Karpas-422 (cell line): ENCODE measurements at regions not wholly inside any gene's neighbourhood (a gene's known extent, or its start where the extent isn't known, plus 50 kb on each side); places are given as distances from the start of the nearest gene placed in this dataset.
A peak's percentile ranks its signal among the peaks of the same experiment; 100 is the strongest.

Experiments
- DNase-seq: peaks from one replicate; pipeline ENCODE4 v3.0.0-alpha.2; 2015
- H2AFZ ChIP-seq: fragments of 200-600 bp; sonication (generic); 2 replicates; pipeline ENCODE4 v1.6.1; 2014; ENCODE audit warnings: antibody characterized with exemption, low read length, mixed read lengths
- H3K27ac ChIP-seq: fragments of 200-600 bp; sonication (generic); 2 replicates; pipeline ENCODE4 v1.5.1; 2014; ENCODE audit warnings: mild to moderate bottlenecking, low read length, moderate library complexity
- H3K27me3 ChIP-seq: fragments of 200-600 bp; sonication (generic); 2 replicates; pipeline ENCODE4 v1.6.1; 2014; ENCODE audit warnings: low read length, mixed read lengths
- H3K36me3 ChIP-seq: fragments of 200-600 bp; sonication (generic); 2 replicates; pipeline ENCODE4 v1.6.1; 2014; ENCODE audit warnings: low read length, mixed read lengths; ENCODE audit not compliant: insufficient read depth
- H3K4me1 ChIP-seq: fragments of 200-600 bp; sonication (generic); 2 replicates; pipeline ENCODE4 v1.6.1; 2014; ENCODE audit warnings: mild to moderate bottlenecking, low read length, mixed read lengths
- H3K4me2 ChIP-seq: fragments of 200-600 bp; sonication (generic); 2 replicates; pipeline ENCODE4 v1.6.1; 2014; ENCODE audit warnings: low read length, low read depth, mild to moderate bottlenecking; ENCODE audit not compliant: poor library complexity, severe bottlenecking
- H3K4me3 ChIP-seq: fragments of 200-600 bp; sonication (generic); 2 replicates; pipeline ENCODE4 v1.5.1; 2014; ENCODE audit warnings: mild to moderate bottlenecking, antibody characterized with exemption, low read length, mixed read lengths
- H3K79me2 ChIP-seq: fragments of 200-600 bp; sonication (generic); 2 replicates; pipeline ENCODE4 v1.6.1; 2014; ENCODE audit warnings: mild to moderate bottlenecking, low read length, mixed read lengths
- H3K9ac ChIP-seq: fragments of 200-600 bp; sonication (generic); 2 replicates; pipeline ENCODE4 v1.6.0; 2014; ENCODE audit warnings: low read length
- H3K9me2 ChIP-seq: fragments of 200-600 bp; sonication (generic), shearing (Covaris generic); replicated peaks from 2 replicates; pipeline ENCODE4 v1.6.0; 2014; ENCODE audit warnings: mild to moderate bottlenecking, low read length, moderate library complexity; ENCODE audit not compliant: insufficient read depth
- H3K9me3 ChIP-seq: fragments of 300-700, 200-600 bp; sonication (generic); 2 replicates; pipeline ENCODE4 v1.6.1; 2014; ENCODE audit warnings: low read length, mixed read lengths
- H4K20me1 ChIP-seq: fragments of 200-600 bp; sonication (generic); 2 replicates; pipeline ENCODE4 v1.6.1; 2014; ENCODE audit warnings: mild to moderate bottlenecking, antibody characterized with exemption, low read length, low read depth; ENCODE audit not compliant: insufficient read depth

GRCh38 chr6:76682842-76683241 is 610.4 kb upstream of the IMPG1 start:
- peak; percentile 57 for DNase-seq
- Histone ChIP-seq H3K4me3 (no peak overlapping the region), H3K36me3 (no peaks in the 10 kb centered on the region), H3K9ac (no peak overlapping the region), H3K4me1 (no peaks in the 10 kb centered on the region), H3K9me3 (no peaks in the 10 kb centered on the region), H2AFZ (no peak overlapping the region), H3K27me3 (no peaks in the 10 kb centered on the region), H3K79me2 (no peaks in the 10 kb centered on the region), H3K4me2 (no peak overlapping the region), H3K27ac (no peak overlapping the region), H3K9me2 (no peaks in the 10 kb centered on the region), H4K20me1 (no peaks in the 10 kb centered on the region)

- Histone ChIP-seq H3K79me2 (no peaks in the 10 kb centered on the region), H3K9me3 (no peaks in the 10 kb centered on the region), H4K20me1 (no peaks in the 10 kb centered on the region), H3K36me3 (no peaks in the 10 kb centered on the region), H3K27ac (no peak overlapping the region), H3K4me2 (no peak overlapping the region), H3K9me2 (no peaks in the 10 kb centered on the region), H3K4me3 (no peak overlapping the region), H3K27me3 (no peaks in the 10 kb centered on the region), H2AFZ (no peak overlapping the region), H3K9ac (no peak overlapping the region), H3K4me1 (no peaks in the 10 kb centered on the region)
- no peak for DNase-seq
Measured at GRCh38 chr6:76681781-76682180, 609.3 kb upstream of the IMPG1 start.

GRCh38 chr6:76677017-76677416 is 604.6 kb upstream of the IMPG1 start:
- Histone ChIP-seq H3K36me3 (no peaks in the 10 kb centered on the region), H3K79me2 (no peaks in the 10 kb centered on the region), H3K4me1 (no peaks in the 10 kb centered on the region), H3K4me2 (no peak overlapping the region), H2AFZ (no peak overlapping the region), H3K9ac (no peak overlapping the region), H3K9me3 (no peaks in the 10 kb centered on the region), H3K9me2 (no peaks in the 10 kb centered on the region), H4K20me1 (no peaks in the 10 kb centered on the region), H3K27ac (no peak overlapping the region), H3K27me3 (no peaks in the 10 kb centered on the region), H3K4me3 (no peak overlapping the region)
- no peak for DNase-seq

GRCh38 chr6:76671751-76672150 is 599.3 kb upstream of the IMPG1 start:
- Histone ChIP-seq H3K9me3 (no peaks in the 10 kb centered on the region), H3K27ac (no peak overlapping the region), H2AFZ (no peak overlapping the region), H3K79me2 (no peaks in the 10 kb centered on the region), H3K9ac (no peak overlapping the region), H4K20me1 (no peaks in the 10 kb centered on the region), H3K36me3 (no peaks in the 10 kb centered on the region), H3K4me2 (no peak overlapping the region), H3K4me3 (no peak overlapping the region), H3K27me3 (no peaks in the 10 kb centered on the region), H3K9me2 (no peaks in the 10 kb centered on the region), H3K4me1 (no peaks in the 10 kb centered on the region)
- no peak for DNase-seq

- H3K4me1 ChIP-seq, result no peaks in the 10 kb centered on the region
- no peak overlapping the region for H3K4me2 ChIP-seq
- no peak overlapping the region for H3K27ac ChIP-seq
- no peaks in the 10 kb centered on the region for H4K20me1 ChIP-seq
- H3K9ac ChIP-seq, result no peak overlapping the region
- H3K27me3 ChIP-seq, result no peaks in the 10 kb centered on the region
- no peak for DNase-seq
- H3K9me2 ChIP-seq, result 0 out of 2 replicates have a peak, but pooled peaks cover 2% of the 10 kb centered on the region
- peaks cover 19% of the 10 kb centered on the region for H3K9me3 ChIP-seq
- H3K79me2 ChIP-seq, result no peaks in the 10 kb centered on the region
- H3K4me3 ChIP-seq, result no peak overlapping the region
- no peak overlapping the region for H2AFZ ChIP-seq
- no peaks in the 10 kb centered on the region for H3K36me3 ChIP-seq
Measured at GRCh38 chr6:76644231-76644630, 571.8 kb upstream of the IMPG1 start.

- Histone ChIP-seq H3K4me2 (no peak overlapping the region), H3K4me1 (no peaks in the 10 kb centered on the region), H3K79me2 (no peaks in the 10 kb centered on the region), H4K20me1 (no peaks in the 10 kb centered on the region), H3K9me2 (no peaks in the 10 kb centered on the region), H3K9me3 (peaks cover 16% of the 10 kb centered on the region), H3K27me3 (no peaks in the 10 kb centered on the region), H3K9ac (no peak overlapping the region), H2AFZ (no peak overlapping the region), H3K36me3 (no peaks in the 10 kb centered on the region), H3K27ac (no peak overlapping the region), H3K4me3 (no peak overlapping the region)
- DNase-seq, result no peak
Measured at GRCh38 chr6:76639941-76640340, 567.5 kb upstream of the IMPG1 start.

- Histone ChIP-seq H3K9me2 (no peaks in the 10 kb centered on the region), H3K36me3 (no peaks in the 10 kb centered on the region), H3K4me2 (no peak overlapping the region), H3K9ac (no peak overlapping the region), H3K27ac (no peak overlapping the region), H3K4me1 (no peaks in the 10 kb centered on the region), H2AFZ (no peak overlapping the region), H3K4me3 (no peak overlapping the region), H3K79me2 (no peaks in the 10 kb centered on the region), H4K20me1 (no peaks in the 10 kb centered on the region), H3K9me3 (peaks cover 3% of the 10 kb centered on the region), H3K27me3 (no peaks in the 10 kb centered on the region)
- DNase-seq, result no peak
Measured at GRCh38 chr6:76634695-76635094, 562.2 kb upstream of the IMPG1 start.

- DNase-seq, result no peak
- Histone ChIP-seq H3K36me3 (no peaks in the 10 kb centered on the region), H3K4me3 (no peak overlapping the region), H3K9me3 (no peaks in the 10 kb centered on the region; the same call in none of the 2 replicates), H3K9ac (no peak overlapping the region), H3K27me3 (no peaks in the 10 kb centered on the region), H3K79me2 (no peaks in the 10 kb centered on the region), H3K4me2 (no peak overlapping the region), H3K4me1 (no peaks in the 10 kb centered on the region), H4K20me1 (no peaks in the 10 kb centered on the region), H3K27ac (no peak overlapping the region), H2AFZ (no peak overlapping the region), H3K9me2 (no peaks in the 10 kb centered on the region)
Measured at GRCh38 chr6:76633259-76633658, 560.8 kb upstream of the IMPG1 start.

GRCh38 chr6:76631622-76632021 is 559.2 kb upstream of the IMPG1 start:
- Histone ChIP-seq H3K4me1 (no peaks in the 10 kb centered on the region), H3K9me3 (no peaks in the 10 kb centered on the region; the same call in 1 of the 2 replicates), H4K20me1 (no peaks in the 10 kb centered on the region), H3K4me3 (no peak overlapping the region), H3K4me2 (no peak overlapping the region), H3K27me3 (no peaks in the 10 kb centered on the region), H3K79me2 (no peaks in the 10 kb centered on the region), H3K9me2 (no peaks in the 10 kb centered on the region), H3K9ac (no peak overlapping the region), H2AFZ (no peak overlapping the region), H3K27ac (no peak overlapping the region), H3K36me3 (no peaks in the 10 kb centered on the region)
- DNase-seq, result no peak
